Stimulated activated CD8-positive, alpha-beta memory T cell treated with anti-CD3 and anti-CD28 coated beads, Interleukin-4, amount 100 ng/mL, for 24 hours (primary cell): ENCODE measurements at regions not wholly inside any gene's neighbourhood (a gene's known extent, or its start where the extent isn't known, plus 50 kb on each side); places are given as distances from the start of the nearest gene placed in this dataset.

Experiments used
- DNase-seq: peaks from one replicate; pipeline ENCODE4 v3.0.0-alpha.2; 2020; ENCODE audit warnings: low read depth

DNA sequence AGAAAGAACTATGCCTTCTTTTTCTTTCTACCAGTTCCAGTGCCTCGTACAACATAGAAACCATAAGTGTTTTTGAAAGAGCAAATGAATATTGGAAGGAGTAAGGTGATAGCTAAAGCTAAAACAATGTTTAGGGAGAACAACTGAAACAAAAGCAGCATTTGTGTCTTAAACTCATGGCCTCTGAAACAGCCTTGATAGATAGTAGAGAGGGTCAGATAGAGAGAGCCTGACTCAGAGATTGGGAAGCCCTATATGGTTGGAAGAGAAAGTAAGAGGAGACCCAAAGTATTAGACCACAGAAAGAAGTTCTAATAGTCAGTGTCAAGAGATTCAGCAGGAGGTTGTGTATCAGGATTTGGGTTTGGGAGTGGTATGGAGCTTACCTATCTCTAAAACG lies 79.6 kb upstream of the IFNG-AS1 start:
- no peak for DNase-seq

DNA sequence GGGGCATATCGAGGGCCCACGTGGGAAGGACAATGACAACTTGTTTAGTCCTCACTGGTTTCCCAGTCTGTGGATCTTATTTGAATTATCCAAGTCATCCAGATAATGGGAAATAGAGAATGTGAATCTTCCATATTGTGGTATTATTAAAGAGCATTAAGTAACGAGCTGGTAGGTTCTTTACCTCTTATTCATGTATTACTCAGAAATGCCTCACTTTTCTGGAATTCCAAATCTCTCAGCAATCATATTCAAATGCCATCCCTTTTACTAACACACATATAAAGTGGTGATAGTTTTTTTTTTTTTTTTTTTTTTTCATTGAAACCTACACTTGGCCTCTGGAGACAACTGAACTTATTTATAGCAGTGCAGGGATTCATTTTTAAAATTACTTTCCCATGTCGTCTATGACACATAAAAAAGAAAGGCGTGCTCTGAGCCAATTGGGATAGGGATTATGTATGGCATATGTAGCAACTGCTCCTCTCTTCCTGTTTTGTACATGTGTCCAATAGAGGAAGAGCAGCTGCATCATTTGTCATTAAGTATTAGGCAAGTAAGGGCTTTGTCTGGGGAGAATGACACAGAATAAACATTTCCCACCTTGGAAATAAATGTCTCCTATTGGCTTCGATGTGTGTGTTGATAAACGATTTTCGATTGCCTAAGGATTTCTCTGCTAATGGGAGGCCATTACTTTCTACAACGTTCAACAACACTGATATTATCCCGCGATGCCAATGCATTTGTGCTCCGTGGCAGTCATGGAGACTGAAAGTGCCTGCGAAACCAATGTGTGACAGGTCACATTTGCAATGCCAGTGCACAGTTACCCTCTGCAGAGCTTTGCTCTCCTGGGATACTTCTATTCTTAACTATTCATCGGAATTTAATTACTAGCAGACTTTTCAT lies 78.6 kb upstream of the IFNG-AS1 start:
- no peak for DNase-seq

DNA sequence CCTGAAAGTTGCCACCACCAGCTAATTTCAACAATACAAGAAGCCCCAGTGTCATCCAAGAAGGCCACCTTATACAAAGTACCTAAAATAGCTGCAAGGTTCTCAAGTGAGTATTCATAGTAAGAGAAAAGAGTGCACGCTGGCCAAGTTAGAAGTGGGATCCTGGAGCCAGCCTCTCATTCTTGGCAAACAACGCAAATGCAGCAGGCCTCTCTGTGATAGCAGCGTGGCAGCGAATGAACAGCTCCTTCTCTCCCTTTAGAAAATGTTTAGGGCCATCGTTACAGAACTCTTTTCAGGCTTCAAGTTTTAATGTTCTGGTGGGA lies 78.0 kb upstream of the IFNG-AS1 start:
- DNase-seq: no peak

DNA sequence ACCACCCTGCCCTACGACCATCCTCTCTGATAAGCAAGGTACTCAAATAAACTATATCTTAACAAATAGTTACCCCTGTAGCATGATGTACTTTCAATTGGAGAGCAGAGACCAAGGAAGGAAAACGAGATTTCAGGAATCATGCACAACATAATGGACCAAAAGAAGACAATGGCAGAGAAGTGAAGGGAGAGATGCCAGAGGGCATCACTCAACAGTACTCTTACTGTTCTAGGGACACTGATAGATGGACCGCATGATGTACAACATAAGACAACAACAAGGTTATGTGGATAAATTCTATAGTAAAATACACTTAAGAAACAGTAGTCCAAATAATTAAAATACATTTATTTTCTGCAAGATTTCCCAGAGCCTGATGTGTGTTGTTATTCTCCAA lies 77.5 kb upstream of the IFNG-AS1 start:
- no peak for DNase-seq

DNA sequence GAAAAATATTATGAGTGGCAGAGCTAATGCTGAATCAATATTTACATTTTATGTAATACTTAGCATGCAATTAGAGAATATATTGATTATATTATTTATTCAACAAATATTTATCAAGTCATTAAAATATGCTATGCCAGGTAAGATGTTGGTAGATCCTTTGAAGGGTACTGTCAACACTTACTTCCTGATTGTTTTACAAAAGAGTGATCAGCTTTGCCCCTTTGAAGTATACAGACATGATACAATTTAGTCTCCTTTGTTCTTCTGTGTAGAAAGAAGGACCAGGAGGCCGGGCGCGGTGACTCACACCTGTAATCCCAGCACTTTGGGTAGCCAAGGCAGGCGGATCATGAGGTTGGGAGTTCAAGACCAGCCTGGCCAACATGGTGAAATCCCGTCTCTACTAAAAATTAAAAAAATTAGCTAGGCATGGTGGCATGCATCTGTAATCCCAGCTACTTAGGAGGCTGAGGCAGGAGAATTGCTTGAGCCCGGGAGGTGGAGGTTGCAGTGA lies 73.9 kb upstream of the IFNG-AS1 start:
- DNase-seq: no peak

DNA sequence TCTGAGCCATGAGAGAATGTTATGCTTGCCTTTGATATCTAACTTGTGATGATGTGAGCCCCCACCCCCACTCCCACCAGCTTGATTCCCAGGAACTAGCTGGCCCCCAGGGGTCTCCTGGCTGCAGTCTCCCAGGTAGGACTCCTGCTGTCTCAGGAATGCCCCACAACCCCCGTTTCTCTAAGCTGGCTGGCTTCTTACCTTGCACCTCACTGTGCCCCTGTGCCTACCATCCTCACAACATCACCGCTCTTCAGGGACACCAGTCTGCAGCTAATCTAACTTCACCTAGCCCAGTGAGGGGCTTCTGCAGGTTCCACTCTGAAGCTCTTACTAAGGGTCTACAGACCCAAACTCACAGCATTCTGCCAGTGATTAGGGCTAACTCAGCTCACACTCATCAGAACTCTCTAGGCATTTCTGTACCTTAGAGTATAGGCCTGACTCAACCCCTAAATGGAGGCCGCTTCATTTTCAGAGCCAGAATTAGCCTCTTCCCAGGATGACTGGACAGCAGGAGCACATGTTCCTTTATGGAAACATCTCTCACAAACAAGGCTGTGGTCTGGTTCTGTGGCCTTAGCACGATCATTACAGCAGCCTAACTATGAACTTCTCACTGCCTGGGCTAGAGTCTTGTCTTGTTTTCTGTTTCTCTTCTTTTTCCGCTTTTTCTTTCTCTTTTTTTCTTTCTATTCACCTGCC lies 72.8 kb upstream of the IFNG-AS1 start:
- no peak for DNase-seq

DNA sequence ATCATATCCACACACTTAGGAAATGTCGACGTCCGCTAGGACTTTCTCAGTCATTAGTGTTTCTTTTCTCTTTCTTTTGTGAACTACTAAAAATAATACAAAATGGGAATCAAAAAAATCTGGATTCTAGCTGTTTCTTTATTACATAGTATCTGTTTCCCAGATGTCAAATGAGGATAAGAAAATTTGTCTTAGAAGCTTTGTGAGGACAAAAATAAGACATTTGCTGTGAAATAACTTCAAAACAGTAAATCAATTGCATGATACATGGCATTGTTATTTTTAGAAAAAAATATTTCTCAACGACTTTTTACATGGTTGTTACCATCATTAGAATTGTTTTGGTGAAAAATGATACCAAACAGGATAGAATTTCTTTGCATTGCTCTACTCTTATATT lies 71.4 kb upstream of the IFNG-AS1 start:
- DNase-seq: no peak

DNA sequence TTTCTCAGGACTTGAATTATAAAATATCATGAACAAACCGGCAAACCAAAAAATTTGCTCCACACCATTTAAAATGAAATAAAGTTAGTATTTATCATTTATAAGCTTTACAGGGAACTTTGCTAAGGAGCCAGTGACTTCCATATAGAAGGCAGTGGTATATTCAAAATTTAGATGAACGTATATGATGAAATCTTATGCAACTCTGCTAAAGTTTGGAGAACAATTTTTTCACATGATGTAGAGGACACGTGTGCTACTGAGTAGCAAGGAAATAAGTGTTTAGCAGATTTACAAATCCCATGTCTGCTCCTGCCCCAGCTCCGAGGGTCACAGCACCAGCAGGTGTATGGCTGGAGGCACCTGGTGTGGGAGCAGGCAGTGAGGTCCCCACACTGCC lies 70.8 kb upstream of the IFNG-AS1 start:
- DNase-seq: no peak

DNA sequence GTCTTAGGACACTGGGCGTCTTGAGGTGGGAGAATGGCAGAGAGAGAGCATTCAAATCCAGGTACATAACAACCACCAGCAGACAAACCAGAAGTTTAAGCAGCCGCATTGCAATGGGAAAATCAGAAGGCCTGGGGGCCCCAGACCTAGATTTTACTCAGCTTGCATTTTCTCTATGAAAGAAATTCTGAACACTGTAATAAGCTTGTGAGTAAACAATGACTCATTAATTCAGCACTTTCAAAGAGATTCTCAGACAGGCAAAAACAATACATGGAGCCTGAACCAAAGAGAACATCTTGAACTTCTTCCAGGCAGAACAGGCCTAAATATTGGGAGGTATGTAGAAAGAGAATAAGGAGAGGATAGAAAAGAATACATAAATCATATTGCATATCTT lies 69.8 kb upstream of the IFNG-AS1 start:
- DNase-seq: no peak

DNA sequence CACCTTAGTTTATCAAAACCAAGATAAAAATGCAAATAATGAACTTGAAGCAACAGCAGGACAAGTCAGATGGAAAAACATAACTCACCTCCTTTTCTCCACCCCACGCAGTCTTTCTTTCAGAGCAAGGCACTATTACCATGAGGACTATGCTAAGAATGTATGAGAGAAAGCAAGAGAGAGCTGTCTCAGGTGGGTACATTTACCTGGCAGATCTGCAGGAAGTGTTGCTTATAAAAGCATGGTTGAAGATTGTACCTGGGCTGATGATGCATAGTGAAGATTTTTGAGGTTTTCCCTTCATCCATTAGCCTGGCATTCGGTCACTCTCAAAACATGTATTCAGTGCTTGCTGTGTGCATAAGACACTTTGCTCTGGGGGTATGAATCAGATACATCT lies 68.8 kb upstream of the IFNG-AS1 start:
- no peak for DNase-seq

DNA sequence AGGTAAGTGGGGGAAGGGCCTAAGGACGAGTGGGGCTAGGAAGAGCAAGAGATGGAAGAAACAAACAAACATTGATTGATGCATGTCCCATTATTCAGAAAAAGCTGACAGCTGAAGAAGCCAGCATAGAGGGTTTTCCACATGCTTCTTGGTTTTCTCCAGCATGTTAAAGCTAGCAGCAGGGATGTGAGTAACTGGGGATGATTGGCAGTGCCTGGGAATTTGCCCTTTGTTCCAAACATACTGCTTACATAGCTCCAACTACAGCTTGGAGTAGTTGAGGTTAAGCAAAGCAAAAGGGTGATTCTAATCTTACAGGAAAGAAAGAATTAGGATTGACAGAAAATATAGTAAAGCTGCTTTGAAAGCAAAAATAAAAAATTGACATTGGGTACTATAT lies 68.0 kb upstream of the IFNG-AS1 start:
- no peak for DNase-seq

DNA sequence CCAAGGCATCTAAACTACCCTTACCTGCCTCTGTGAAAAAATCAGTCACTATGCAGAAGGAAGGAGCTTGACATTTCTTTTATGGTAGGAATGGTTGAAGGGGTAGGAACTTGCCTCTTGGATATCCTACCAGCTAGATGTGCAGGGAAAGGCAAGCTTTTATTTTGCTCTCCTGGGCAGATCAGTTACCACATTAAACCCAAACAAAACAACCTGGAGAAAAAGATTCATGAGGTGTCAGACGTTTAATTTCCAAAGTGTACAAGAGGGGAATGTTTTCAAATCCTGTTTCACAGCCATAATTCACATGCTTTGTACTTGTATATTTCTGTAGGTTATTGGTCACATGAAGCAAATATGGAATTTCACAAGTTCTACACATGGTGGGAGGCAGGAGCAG lies 67.0 kb upstream of the IFNG-AS1 start:
- DNase-seq: no peak

DNA sequence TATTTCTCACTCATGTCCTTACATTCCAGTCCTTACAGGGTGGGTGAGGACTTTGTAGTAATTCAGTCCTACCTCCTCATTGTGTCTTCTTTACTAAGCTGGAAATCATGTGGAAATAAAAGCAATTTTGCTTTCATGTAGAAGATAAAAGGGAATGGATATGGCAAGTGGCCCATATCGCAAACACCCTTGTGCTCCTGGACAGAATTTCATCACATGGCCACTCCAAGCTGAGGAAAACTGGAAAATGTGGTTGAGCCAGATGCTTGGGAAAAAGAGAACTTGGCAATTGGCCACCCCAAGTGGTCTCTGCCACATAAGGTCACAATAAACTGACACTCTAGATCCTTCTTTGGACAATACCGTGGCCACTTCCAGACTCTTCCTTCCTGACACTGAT lies 64.2 kb upstream of the IFNG-AS1 start:
- DNase-seq: no peak

DNA sequence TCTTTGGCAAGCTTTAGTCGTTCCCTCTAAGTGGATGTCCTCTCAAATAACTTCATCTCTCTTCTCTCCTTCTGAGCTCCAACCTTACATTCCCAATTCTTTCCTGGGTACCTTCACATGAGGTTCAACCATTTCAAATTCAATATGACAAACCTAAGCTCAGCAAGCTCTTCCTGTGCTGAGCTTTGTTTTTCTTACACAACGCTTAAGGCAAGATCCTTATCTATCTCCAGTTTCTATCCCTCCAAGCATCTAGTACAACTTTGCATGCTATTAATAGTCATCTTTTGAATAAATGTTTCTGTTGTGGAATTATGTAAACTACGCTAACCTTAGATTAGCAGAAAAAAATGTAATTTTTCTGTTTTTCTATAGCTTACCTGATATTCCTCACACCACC lies 63.7 kb upstream of the IFNG-AS1 start:
- DNase-seq: no peak

DNA sequence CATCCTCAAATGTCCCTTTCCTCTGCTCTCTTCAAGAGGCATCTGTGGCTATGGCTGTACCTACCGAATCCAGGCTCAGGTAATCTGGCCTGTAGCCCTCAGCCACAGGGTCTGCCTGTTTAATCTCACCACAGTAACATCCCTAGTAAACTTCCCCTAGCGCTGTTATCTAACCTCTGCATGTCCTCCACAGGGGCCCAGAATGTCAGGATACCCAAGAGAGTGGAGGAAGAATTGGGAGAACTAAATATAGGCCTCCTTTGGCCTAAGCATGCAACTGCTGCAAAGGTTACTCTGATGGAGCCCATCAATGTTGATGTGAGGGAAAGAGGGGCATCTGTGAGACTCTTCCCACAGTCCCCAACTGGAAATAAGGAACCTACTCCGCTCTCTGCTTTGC lies 63.2 kb upstream of the IFNG-AS1 start:
- DNase-seq: no peak

DNA sequence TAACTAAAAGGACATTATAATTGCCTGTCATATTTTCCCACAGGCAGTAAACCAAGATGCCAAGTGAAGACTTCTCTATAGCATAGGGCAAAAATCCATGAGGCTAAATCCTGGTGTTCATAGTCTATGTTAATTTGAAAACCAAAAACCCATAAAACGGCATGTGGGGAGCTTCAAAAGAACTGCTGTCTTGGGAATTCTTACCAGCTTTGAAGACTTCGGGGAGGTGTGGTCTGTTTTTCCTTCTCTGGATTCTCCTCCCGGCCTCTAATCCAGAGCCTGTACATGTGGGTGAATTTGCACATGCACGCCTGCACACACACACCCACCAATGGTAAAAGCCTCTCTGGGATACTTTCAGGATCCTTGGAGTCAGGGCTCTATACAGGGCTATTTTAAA lies 61.9 kb upstream of the IFNG-AS1 start:
- DNase-seq: no peak

DNA sequence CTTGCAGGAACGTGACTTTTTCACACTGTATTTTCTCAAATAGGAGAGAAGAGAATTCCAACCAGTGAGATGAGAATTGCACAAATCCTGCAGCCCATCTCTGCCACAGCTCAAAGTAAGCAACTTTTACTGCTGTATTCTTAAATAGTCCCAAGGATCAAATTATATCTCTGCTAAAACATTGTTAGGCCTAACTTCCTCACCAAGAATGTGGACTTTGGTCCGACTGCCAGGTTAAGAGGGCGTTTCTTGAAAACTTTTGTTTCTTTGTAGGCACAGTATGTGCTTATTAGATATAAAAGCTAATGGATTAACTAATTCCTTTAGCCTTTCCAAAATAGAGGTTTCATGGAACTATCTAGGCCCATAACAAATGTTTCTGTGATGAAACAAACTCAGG lies 61.4 kb upstream of the IFNG-AS1 start:
- no peak for DNase-seq

DNA sequence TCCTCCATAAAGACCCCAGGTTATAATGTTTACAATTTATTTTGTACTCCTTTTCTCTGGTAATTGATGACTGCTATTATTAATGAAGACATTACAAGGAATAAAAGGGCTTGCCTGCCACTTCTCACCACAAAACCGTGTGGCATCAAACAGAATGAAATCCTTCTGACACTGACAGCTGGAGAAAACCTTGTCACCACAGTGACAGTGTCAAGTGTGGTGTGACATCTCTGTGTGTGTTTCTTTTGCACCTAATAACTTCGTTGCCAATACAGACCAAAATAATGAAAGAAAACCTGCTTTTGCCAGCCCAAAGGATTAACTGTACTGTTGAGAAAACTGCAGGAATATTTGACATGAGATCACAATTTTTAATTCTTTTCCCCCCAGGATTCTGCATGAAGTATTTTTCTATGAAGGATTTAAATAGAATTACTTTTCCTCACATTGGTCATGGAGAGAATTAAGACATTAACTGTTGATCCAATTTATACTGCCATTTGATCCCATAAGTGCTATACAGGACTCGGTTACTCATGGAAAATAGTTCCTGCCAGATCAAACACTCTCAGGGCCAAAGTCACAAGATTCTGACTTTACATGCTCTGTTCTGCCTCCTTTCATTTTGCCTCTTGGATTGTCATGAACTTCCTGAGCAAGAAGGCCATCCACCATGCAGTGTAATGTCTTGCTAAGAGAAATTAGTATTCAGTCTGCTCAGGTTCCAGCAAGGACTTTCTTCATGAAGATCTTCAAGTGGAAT lies 60.4 kb upstream of the IFNG-AS1 start:
- DNase-seq: no peak

DNA sequence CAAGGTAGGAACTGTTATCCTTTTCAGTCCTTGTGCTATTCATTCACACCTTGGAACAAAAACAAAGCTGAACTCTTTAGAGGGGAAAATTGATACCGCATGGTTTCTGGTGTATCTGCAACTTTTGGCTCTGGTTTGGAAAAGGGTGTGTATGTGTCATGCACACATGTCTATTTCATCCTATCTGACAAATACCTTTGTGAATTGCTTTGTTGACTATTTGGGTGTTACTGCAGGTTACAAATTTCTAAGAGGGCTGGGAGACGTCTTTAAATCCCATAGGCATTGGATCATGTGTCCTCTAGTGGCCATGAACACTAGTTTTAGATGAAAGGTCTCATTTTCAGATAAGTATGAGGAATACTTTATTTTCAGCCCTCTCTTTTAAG lies 59.9 kb upstream of the IFNG-AS1 start:
- no peak for DNase-seq

DNA sequence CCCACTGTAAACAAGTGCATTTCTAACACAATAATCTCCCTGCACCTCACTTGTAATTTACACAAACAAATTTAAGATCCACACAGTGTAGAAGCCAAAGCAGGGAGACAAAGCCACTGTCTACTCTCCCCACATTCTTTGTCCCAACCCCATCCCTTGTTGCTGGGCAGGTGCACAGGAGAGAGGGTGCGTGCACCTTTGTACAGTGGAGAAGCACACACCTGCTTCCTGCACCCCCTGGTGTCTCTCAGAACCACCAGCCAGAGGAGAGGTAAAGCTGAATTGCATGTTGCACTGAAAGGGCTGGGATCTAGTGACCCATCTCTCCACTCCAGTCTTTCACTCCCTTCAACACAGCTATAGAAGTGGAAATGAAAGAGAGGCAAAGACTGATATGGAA lies 51.4 kb upstream of the IFNG-AS1 start:
- DNase-seq: no peak
